GM19438 (cell line): ENCODE measurements at regions not wholly inside any gene's neighbourhood (a gene's known extent, or its start where the extent isn't known, plus 50 kb on each side); places are given as distances from the start of the nearest gene placed in this dataset.

Experiments
- ATAC-seq: cut with Tn5 transposase; IDR thresholded peaks from one replicate; pipeline ENCODE4 v1.9.1; 2021; ENCODE audit warnings: low read depth; ENCODE audit not compliant: unreplicated experiment

DNA sequence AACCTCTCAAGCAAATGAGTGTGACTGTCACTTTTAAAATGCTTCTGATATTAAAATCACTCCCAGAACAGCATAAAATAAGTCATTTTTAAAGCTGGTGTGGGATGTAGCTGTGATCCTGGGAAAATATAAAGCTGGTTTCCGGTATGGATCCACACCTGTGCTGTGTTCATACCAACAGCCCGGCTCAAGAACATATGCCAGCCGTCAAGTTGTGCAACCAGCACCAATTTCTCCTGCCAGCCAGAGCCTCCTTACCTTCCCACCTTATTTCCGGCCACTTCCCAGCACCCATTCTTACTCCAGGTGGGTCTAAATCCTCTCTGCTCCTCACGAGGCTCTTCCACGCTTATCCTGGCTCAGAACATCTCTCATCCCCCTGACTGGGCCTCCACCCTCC lies 50.9 kb upstream of the RPS6KA2 start:
- no peak for ATAC-seq
